GM21717 (cell line): ENCODE measurements at regions not wholly inside any gene's neighbourhood (a gene's known extent, or its start where the extent isn't known, plus 50 kb on each side); places are given as distances from the start of the nearest gene placed in this dataset.

ENCODE experiments used
- ATAC-seq: cut with Tn5 transposase; IDR thresholded peaks from one replicate; pipeline ENCODE4 v1.9.1; 2021; ENCODE audit warnings: mild to moderate bottlenecking, moderate library complexity; ENCODE audit not compliant: unreplicated experiment

DNA sequence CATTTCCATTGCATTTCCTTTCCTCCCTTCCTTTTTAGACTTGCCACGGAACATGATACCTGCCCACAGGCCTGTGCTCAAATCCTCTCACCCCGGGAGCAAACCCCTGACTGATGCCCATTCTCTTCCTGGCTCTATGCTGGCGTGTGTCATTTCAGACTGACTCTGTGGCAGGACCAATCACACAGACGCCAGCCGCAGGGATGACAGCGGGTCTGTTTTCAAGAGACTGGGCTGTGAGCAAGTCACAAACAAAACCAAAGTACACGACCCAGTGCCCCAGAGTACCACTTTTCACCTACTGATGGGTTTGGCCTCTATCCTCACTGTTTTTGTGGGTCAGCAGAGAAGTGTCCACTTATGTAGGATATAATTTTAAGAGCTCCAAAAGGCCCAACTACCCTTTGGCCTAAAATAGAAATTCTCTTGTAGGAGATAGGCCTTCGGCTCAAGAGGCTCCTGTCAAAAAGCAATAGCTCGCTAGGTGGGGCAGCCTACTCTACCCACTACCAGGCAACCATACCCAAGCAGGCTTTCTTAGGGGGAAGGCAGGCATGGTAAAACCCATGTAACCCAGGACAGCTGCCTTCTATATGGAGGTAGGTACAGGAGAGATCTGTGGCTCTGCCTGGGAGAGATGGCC, 215.7 kb downstream of the CDC5L start:
- no peak for ATAC-seq

DNA sequence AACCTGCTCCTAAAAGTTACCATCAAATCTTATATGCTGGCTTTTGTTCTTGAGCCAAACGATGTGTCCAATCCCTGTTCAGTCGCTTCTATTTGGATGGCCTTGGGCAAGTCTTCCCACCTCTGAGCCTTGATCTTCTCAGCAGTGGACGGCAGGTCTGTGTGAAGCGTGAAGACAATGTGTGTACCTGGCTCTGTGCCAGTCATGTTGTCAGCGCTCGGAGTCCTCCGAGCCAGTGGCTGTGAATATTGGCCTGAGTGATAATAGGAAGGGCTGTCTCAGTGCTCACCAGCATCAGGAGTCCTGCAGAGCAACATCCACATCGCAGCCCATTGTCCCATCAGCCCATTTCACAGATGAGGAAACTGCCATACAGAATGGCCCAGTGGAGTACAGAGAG, 219.0 kb downstream of the CDC5L start:
- no peak for ATAC-seq

DNA sequence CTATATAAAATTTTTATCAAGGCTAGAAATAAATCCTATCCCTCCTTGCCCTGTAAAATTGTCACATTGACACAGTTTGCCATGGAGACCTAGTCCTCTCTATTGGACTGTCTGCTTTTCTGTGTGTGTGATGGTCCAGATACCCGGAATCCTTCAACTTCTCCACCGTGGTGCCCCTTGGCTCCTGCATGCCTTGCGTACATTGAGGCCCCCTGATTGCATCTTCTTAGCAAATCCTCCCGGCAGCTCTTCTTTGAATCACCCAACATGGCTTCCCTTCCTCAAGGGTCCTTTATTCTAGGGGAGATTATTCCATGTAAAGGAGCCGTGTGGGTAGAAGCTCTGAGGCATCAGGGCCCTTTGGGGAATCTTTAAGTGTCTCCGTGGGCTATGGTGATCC, 219.5 kb downstream of the CDC5L start:
- ATAC-seq: no peak

DNA sequence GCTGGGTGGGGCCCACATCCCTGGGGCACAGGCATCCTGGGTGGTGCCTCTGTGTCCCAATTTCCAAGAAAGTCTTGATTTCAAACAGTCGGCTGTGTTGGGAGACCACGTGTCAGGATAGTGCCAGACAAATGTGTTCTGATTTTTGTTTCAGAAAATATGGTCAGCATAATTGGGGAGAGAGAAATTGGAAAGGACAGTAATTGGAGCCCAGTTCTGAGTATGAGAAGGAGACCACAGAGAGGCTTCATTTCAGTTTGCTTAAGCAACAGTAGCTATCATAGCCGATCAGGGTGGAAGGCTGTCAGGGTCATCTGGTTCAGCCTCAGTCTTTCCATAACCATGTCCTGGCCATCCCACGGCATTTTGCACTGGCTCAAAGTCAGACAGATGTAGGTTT, 220.7 kb downstream of the CDC5L start:
- ATAC-seq: no peak

DNA sequence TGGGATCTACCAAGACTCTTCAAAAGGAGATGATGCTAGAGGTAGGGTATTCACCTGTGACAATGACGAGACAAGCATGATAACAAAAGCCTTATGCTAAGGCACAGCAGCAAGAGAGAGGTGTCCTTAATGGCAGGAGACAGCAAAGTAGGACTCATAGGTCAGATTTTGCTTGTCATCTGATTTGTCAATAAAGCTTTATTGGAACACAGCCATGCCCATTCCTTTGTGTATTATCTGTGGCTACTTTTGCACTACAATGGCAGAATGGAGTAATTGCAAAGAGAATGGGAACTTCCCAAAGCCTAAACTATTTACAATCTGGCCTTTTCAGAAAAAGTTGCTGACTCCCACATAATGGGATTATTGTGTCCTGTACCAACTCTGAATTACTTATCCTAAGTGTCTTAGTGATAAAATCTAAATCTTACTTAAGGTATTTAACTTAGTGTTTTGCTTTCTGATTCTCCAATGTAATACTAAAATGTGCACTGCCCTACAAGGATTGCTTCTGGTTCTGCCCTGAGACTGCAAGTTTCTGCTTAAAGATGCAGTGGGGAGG, 221.6 kb downstream of the CDC5L start:
- ATAC-seq: no peak

DNA sequence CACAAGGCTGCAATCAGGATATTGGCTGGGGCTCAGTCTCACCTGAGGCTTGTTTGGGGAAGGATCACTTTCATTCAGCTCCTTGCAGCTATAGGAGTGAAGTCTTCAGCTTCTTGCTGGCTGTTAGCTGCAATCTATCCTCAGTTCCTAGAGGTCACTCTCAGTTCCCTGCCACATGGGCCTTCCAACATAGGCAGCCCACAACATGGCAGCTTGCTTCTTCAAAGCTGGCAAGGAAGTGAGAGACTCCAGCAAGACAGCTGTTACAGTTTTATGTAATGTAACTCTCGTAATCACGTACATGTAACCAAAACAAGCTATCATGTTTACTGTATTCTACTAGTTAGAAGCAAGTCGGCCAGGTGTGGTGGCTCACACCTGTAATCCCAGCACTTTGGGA, 226.9 kb downstream of the CDC5L start:
- no peak for ATAC-seq

DNA sequence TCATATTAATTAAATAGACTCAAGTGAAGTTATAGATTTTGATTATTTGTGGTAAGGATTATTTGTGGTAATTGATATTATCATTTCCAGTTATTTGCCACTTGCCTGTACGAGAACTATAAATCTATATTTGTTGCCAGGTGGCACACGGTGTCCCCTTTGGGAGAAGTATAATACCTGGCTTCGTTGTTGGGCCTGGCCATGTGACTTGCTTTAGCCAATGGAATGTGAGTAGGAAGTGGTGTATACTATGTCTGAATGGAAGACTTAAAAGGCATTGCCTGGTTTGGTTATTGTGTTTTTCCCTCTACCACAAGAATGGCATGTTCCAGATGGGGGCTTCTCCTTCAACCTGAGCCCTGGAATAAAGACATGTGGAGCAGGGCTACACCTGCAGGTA, 228.1 kb downstream of the CDC5L start:
- no peak for ATAC-seq

DNA sequence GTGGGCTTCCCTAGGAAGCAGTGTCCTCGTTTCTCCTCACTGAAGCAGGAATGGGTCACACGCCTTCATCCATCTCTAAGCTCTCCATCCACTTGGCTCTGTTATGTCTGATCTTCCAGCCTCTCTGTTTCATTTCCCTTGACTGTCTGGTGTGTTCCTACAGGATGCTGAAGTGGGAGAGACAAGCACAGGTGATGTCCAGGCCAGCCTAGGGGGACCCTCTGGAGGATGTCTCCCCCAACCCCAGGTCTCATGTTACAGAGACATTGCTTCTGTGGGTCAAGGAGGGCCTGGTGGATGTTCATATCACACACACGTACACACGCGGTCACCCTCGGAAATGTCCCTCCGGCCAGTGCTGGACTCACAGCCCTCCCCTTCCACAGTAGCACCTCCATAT, 229.9 kb downstream of the CDC5L start:
- ATAC-seq: no peak

DNA sequence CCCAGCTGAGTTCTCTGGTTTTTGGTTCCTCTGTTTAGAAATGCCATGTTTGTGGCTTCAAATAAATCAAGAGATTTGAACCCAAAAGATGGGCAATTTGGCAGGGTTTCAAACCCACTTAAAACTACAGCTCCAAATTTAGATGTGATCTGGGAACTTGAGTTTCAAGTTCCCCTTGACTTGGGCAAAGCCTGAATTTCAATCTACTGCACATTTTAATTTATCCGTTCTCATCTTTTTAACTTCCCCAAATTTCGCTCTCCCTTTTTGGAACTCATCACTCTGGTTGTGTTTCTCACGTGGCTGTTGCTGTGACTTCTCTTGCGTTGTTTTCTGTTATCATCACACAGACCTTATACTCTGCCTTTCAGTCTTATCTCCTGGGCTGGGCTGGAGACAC, 230.9 kb downstream of the CDC5L start:
- ATAC-seq: no peak

DNA sequence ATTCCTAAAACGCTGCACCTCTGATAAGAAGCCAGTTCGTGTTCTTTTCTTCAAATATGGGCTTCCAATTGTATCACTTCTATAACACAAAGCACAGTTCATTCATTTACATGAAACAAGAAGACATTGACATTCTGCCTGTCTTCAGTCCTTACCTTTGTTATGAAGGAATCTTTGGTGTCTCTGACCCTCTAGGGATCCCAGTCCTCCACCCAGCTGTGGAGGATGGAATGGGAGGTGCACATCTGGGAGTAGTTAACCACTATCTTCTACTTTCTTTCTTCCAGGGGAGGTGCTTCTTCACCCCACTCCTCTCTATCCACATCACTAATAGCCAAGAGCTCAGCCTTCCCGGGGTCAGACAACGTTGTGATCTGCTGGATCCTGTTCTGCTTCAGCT, 233.4 kb downstream of the CDC5L start:
- no peak for ATAC-seq

DNA sequence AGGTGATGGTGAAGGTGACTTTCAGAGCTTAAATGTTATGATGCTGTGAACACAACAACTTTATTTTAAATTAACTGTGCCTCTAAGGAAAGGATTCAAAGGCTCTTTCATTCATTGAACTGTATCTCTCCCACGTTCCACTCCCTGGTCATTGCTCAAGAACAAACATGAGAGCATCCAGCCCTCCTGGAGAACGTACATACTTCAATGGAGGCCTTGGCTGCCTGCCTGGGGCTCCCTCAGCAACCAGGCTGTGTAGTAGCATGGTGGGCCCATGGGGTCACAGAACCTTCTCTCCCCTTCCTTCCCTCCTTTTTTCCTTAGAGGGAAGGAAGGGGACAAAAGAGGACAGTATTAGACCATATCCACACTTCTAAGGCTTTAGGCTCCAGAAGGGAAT, 234.3 kb downstream of the CDC5L start:
- ATAC-seq: no peak

DNA sequence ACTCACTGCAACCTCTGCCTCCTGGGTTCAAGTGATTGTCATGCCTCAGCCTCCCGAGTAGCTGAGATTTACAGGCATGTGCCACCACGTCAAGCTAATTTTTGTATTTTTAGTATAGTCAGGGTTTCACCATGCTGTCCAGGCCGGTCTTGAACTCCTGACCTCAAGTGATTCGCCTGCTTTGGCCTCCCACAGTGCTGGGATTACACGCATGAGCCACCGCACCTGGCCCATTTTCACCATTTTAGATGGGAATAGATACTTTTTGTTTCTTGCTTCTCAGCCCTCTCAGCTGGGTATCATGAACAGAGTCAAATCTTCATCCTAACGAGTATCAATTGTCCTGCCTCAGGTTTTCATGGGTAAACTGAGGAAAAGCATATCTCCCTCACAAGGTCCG, 235.0 kb downstream of the CDC5L start:
- no peak for ATAC-seq

DNA sequence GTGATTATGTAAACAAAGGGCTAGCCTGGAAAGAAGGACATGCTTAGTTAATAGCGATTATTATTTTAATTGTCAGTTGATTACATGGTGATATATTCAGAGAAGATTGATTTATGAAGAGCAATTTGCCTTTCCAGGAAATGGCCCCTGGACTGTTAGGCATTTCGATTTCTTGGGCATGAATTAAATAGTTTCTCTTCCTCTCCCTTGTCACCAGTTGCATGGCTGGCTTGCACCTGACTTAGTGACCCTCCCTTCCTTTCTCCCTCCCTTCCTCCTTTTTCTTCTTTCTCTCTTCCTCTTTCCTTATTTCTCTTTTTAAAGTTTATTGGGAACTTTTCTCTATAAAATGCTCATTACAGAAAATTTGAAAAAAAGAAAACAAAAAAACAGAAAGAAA, 235.4 kb downstream of the CDC5L start:
- ATAC-seq: no peak

DNA sequence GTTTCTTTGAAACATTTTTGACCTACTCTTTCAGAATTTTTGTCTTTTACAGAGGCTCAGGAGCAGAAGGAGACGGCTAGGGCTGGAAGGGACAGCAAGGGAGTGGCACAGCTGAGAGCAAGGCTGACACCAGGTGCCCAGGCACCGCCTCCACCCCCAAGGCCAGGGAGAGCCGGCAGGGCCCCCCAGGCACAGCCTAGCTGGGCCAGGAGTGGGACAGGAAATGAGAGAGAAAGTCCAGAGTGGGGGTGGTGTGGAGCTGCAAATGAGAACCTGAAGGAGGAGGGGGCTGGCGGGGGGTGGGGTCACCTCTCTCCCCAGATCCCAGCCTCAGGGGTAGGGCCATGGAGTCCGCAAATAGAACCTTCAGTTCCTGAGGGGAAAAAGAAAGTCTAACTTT, 236.7 kb downstream of the CDC5L start:
- ATAC-seq: no peak

DNA sequence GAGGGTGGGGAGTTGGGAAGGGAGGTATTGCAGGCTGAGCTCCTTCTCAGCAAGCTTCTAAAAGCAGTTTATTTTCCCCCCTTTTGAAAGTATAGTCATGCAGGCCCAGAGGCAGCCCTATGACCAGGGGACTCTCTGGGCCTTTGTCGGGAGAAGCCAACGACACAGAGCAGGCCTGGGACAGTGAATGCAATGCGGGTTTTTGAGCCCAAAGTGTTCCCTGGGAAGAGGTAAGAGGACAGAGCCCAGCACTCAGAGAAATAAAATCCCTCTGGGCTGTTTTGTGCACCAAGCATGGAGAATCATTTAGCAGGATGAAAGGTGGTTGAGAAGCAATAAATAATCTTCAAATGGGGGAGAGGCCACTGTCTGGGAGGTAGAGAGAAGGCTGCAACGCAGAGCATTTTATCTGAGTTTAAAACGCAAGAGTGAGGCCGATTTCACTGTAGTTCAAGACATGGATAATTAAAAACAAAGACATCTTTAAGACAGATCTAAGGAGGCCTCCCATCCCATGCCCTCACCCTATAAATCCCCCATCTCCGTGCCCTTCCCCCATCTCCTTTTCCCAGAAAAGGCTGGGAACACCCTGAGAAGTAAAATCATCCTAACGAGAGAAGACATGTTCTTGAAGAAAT, 237.5 kb downstream of the CDC5L start:
- ATAC-seq: no peak

DNA sequence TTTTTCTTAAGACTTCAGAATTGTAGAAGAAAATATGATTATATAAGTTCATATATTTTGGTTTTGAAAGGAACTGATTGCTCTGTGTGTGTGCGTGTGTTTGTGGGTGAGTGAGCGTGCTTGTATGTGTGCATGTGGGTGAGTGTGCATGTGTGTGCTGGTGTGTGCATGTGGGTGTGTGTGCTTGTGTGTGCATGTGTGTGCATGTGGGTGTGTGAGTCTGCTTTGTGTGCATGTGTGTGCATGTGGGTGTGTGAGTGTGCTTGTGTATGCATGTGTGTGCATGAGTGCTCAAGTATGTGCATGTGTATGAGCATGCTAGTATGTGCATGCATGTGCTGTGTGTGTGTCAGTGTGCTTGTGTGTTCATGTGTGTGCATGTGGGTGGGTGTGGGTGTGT, 238.5 kb downstream of the CDC5L start:
- ATAC-seq: no peak

DNA sequence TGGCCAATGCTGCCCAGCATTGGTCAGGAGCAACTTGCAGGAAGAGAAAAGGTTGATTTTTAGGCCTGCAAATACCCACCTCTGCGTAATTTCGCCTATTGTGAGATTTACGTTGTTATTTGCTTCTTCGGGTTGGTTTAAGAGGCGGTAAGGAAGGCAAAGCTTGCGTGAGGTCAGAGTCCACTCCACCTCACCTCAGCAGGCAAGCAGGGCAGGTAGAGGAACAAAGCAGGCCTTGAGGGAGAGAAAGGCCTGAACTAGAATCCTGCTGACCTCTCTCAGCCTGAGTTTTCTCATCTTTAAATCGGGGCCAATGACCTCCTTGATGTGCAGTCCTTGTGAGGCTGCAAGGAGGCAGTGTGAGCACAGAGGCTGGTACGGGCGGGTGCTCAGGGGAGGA, 239.1 kb downstream of the CDC5L start:
- no peak for ATAC-seq

DNA sequence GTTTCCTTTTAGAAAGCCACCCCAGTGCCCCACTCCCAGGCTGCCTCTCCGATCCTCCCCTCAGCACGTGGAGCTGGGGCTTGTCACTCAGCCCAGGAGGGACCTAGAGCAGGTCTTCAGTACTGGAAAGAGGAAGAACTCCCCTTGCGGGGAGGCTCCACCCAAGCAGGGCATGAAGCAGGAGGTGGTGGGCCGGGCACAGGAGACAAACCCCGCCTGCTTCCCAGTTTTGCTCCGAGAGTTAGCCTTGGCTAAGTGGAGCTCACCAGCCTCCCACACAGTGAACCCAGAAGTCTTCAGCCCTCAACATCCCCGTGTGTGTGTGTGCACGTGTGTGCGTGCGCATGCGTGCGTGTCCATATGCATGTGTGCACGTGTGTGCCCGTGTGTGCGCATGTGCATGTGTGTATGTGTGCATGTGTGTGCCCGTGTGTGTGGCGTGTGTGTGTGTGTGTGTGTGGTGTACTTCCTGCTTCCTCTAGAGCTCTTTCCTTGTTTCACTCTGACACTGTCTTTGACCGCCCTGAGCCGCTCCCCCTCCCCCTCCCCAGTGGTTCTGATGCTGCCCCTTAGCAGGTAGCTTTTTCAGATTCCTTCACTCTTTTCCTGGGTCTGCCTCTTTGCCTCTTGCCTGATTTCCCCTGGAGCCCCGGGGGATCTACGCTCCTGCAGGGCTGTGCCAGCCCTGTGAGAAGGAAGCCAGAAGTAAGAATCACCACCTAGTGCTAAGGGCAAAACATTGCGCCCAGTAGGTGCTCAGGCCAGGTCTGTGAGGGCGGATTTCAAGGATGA, 239.8 kb downstream of the CDC5L start:
- no peak for ATAC-seq

DNA sequence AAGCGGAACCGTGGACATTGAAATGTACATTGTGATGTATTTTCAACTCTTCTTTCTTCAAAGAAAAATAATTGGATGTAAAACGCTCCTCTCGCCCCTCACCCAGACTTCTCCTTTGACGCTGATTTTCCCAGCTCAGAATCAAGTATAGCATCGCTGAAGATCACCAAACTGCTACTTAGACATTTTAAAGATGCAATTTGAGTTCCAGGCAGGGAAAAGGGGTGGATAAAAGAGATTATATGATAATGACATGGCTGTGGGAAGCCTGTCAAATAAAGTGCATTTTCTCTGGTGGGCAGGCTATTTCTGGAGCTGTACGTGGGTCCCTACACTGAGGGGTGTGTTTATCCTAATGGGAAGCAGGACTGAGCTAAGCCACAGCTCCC, 240.4 kb downstream of the CDC5L start:
- ATAC-seq: no peak

DNA sequence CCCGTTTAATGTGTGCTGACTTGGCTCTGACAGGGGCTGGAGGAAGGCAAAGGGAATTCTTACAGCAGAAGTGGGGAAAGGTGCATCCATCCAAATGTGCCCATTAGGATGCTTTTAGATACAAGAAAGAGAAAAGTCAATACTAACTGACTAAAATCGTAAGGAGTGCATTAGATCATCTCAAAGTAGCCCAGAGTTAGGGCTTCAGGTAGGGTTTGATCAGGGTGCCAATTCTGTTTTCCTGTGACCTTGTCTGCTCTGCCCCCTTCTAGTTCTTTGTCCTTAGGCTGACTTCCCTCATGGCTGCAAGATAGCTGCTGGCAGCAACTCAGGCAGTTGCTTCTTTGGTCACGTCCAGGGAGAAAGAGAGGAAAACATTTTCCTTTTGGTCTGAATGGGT, 240.8 kb downstream of the CDC5L start:
- ATAC-seq: no peak

DNA sequence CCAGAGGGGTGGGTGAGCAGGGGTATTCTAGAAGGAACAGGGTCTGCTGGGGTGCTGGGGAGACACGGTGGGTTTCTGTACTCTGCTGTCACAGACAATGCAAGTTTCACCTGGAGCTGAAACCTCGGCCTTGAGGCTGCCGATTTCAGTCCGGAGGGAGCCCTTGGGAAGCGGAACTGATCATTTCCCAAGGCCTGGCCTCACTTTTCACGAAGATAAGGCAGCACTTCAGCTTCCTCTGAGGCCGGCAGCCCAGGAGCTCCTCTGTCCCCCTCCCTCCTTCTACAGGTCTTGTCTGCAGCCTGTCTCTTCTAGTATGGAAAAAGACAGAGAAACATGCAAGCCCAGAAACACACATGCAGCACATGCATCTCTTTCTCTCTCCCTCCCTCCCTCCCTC, 242.1 kb downstream of the CDC5L start:
- ATAC-seq: no peak
